D721Med (cell line): ENCODE measurements at regions not wholly inside any gene's neighbourhood (a gene's known extent, or its start where the extent isn't known, plus 50 kb on each side); places are given as distances from the start of the nearest gene placed in this dataset.

ENCODE experiments used
- DNase-seq: peaks from one replicate; pipeline ENCODE4 v3.0.0; 2011; ENCODE audit warnings: low spot score; ENCODE audit not compliant: insufficient read length
- FAIRE-seq: peaks from 2 replicates; lab custom pipeline; 2011; peaks lifted over from hg19 to GRCh38; lab: Jason Lieb, UNC
- CTCF ChIP-seq: IDR thresholded peaks from 2 replicates; pipeline ENCODE4 v1.5.1; 2012; ENCODE audit warnings: mild to moderate bottlenecking, control low read depth; ENCODE audit not compliant: insufficient read depth; ENCODE audit errors: missing control alignments

GRCh38 chr4:89619206-89619962 is 217.6 kb downstream of the SNCA start:
- FAIRE-seq, result no peak
- no peak for DNase-seq
- TF ChIP-seq CTCF, result no peak

GRCh38 chr4:89618151-89618550 is 218.8 kb downstream of the SNCA start:
- no peak for TF ChIP-seq CTCF
- DNase-seq (no peak), FAIRE-seq (no peak)

GRCh38 chr4:89617317-89617716 is 219.6 kb downstream of the SNCA start:
- DNase-seq, result no peak
- FAIRE-seq, result no peak

DNA sequence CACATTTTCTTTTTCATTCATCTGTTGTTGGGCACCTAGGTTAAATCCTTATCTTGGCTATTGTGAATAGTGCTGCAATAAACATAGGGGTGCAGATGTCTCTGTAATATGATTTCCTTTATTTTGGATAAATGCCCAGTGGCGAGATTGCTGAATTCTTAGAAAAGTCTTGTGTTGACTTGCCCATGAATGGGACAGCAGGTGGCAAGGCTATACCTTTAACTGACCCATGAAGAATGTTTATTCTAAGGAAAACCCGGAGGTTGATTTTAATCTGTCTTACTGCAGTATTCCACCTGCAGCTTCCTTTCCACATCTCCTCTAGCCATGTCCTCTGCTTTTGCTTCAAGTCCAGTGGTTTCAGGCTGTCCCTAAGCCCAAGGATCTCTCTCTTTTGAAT is 220.6 kb downstream of the SNCA start:
- no peak for TF ChIP-seq CTCF
- DNase-seq (no peak), FAIRE-seq (no peak)

More at GRCh38 chr4:89617317-89617716, 219.6 kb downstream of the SNCA start:
- TF ChIP-seq CTCF, result no peak

DNA sequence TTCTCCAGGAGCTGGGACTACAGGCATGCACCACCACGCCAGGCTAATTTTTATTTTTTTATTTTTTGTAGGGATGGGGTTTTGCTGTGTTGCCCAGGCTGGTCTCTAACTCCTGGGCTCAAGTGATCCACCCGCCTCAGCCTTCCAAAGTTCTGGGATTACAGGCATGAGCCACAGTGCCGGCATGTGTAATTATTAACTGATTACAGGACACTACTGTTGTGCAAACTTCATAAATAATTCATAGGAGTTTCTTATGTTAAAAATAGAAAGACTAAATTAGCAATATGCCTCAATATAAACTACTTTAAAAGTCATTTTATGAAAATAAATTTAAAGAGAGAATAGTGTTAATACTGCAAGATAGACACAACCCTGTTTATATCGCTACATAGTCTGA is 221.9 kb downstream of the SNCA start:
- DNase-seq (no peak), FAIRE-seq (no peak)
- no peak for TF ChIP-seq CTCF

DNA sequence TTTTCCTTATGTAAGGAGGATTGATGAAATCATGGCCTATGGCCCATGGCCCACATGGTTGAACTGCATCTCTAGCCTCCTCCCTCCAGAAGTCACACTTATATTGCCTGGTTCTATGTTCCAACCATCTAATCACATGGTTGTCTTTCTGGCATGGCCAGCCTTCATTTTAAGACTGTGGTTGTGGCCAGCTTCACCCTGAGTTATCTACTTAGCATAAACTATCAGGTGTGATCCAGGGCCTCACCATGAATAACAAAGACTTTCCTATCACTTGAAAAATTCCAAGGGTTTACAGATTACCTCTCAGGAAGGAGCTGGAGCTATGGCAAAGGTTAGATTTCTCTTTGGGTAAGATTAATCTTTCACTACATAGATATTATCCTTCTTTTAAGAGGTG is 222.8 kb downstream of the SNCA start:
- FAIRE-seq (no peak), DNase-seq (no peak)
- TF ChIP-seq CTCF, result no peak

DNA sequence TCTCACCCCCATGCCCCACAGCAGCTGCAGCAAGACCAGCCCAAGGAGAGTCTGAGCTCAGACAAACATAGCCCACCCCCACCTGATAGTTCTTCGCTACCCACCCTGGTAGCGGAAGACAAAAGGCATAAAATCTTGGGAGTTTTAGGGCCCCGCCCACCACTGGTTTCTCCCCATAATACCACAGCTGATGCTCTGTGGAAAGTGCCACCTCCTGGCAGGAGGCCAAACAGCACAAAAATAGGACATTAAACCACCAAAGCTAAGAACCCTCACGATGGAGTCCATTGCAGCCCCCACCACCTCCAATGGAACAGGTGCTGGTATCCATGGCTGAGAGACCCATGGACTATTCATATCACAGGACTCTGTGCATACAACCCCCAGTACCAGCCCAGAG is 226.7 kb downstream of the SNCA start:
- TF ChIP-seq CTCF, result no peak
- FAIRE-seq, result no peak
- DNase-seq, result no peak
